NCI-H146 treated with DMSO at 0.1 percent for 48 hours (cell line): ENCODE measurements at regions not wholly inside any gene's neighbourhood (a gene's known extent, or its start where the extent isn't known, plus 50 kb on each side); places are given as distances from the start of the nearest gene placed in this dataset.
"Not testable (repeated sequence)": the region's sequence is repeated elsewhere in the genome, so short reads cannot be mapped to it uniquely, and the experiment has no call there.

Experiments
- DNase-seq: peaks from one replicate; lab custom pipeline; 2025; ENCODE audit not compliant: unreplicated experiment; lab: John Stamatoyannopoulos, UW

GRCh38 chr12:105455261-105455660 lies 124.8 kb downstream of the C12orf75 start:
- DNase-seq = peak; percentile 56

- no peak for DNase-seq
Measured at GRCh38 chr12:105457026-105457425, 126.5 kb downstream of the C12orf75 start.

DNA sequence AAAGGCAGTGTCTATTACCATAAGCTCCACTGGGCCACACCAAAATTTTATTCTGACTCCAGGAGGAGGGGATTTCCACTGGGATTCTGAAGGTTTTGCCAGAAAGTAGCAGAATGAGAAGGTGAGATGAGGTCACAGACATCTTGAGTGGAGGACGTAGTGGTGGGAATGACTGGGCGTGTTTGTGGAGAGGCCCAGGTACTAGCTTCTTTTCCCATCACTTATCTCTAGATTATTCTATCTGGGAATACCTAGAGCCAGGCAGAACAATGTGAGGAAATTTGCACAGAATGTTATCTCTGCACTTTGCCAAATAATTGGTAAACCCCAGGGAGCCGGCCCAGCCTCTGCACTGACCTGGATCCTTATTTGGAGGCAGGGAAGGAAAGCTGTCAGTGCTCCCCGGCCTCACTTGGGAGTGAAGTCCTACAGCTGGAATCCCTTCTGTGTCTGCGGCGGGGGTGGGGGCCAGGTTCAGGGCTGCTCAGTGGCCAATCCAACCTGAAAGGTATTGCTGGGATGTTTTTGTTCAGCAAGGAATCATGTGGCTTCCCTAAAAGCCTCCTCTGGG lies 129.4 kb downstream of the C12orf75 start:
- no peak for DNase-seq

- no peak for DNase-seq
Measured at GRCh38 chr12:105461271-105461943, 130.9 kb downstream of the C12orf75 start.

DNA sequence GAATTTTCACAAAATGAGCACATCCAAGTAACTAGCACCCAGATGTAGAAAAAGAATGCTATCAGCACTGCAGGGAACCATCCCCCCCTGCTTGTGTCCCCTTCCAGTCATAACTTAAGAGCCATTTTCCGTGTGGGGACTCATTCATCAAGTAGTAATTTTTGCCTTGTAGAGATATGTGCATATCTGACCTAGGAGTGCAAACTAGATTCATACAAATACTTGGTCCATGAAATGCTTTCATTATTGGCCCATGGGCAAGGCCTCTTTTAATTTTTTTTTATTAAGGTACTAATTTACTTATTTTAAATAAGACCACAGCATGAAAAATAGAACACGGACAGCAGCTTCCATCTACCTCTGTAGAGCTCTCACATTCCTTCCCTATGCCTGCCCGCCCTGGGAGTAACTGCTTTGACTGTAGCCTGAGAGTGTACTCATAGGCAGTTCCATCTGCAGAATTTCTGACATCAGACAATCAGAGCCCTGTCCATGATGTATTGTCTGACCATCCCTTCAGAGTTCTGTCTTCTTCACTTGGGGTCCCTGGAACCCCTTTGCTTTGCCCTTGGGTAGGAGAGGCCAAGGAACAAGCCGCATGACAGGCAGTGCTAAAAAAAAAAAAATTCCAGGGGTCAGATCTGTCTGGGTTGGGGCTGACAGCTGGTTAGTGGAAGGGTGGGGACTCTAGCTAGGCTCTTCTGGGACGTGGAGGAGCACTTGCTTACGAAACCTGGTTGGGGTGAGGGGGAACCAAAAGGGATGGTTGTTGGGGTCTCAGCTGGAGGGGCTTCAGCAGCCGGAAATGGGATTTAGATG lies 131.7 kb downstream of the C12orf75 start:
- no peak for DNase-seq

GRCh38 chr12:105462831-105463230 lies 132.3 kb downstream of the C12orf75 start:
- no peak for DNase-seq

GRCh38 chr12:105464406-105464805 lies 133.9 kb downstream of the C12orf75 start:
- no peak for DNase-seq

DNA sequence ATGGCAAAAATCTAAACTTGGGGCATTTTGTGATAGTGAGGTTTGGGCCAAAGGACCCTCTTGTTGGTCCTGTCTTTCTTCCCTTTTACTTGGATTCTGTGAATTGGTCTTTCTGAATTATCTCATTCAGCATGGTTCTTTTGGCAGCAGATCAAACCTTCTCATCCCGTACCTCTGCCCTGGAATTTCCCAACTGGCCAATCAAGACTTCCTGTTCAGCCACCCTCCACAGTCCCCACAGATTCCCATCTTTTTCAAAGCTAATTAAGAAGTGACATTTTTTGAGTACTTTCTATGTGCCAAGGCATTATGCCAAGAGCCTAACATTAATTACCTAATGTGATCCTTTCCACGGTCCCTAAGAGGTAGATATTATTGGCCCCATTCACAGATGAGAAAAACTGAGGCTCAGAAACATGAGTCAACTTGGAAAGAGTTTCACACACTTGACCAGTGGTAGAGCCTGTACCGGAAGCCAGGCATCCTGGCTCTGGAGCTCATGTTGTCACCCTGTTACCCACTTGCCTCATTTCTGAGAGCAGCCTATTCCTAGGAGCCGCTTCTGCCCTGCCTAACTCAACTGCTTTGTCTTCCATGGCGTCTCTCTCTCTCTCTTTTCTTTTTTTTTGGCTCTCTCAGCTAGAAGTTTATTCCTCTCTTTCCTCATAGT lies 135.9 kb downstream of the C12orf75 start:
- no peak for DNase-seq

DNA sequence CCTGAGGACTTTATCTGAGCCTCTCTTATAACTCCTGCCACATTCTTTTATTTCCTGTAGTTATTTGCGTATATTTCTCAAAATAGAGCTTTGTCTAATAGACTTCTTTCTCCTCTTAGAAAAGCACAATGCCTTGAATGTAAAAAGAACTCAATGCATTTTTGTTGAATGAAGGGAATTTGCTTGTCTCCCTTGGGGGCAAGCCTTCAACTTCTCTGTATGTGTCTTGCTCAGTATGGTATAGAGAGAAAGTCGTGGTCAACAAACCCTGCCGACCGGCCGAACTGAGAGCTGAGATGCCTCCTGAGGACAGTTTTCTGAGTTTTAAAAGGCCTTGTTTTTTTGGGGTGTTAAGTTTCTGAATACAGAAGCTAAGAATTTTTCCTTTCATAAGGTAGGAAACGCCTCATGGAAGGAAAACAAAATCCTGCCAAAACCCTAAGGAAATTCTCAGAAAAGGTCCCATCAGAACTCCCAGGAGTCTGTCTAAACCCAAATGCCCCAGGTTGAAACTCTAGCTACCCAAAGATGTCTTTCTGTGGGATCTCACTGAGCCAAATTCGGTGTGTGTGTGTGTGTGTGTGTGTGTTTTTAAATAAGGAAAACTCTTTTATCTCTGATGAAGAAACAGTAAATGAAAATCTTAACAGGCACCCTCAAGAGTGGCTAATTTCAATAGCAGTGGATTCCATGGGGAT lies 136.6 kb downstream of the C12orf75 start:
- no peak for DNase-seq

GRCh38 chr12:105467710-105468366 lies 137.3 kb downstream of the C12orf75 start:
- no peak for DNase-seq

DNA sequence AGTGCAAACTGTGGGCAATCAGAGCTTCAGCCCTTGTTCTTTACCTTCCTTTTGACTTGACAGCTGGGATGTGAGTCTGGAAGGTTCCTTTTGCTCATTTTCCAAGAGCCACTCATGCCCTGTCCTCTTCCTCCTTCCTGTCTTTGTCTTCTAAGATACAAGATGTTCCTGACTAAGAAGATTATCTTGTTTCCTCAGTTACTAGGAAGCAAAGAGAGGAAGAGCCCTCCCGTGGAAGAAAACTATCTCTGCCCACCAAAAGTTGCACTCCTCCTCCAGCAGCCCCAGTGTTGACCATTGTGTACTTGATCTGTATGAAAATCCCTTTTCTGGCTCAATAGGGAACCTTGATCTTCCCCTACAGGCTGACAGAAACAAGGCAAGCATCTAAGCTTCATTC lies 138.0 kb downstream of the C12orf75 start:
- no peak for DNase-seq

GRCh38 chr12:105469211-105469610 lies 138.7 kb downstream of the C12orf75 start:
- DNase-seq = no peak

DNA sequence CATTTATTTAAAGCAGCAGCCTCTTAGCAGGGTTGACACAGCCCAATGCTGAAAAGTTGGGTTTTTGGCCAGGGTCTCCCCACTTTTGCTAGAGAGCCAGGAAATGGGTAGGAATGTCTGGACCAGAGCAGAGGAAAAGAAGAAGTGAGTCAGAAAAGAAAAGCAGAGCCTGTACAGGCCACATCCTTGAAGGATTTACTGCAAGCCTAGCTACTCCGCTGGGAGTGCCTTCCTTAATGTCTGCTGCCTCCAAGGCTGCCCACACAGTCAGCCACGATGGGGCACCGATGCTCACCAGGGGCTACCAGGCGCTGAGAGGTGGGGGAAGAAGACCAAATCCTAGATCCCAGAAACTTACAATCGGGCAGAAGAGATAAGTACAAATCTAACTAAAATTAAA lies 139.2 kb downstream of the C12orf75 start:
- no peak for DNase-seq

DNA sequence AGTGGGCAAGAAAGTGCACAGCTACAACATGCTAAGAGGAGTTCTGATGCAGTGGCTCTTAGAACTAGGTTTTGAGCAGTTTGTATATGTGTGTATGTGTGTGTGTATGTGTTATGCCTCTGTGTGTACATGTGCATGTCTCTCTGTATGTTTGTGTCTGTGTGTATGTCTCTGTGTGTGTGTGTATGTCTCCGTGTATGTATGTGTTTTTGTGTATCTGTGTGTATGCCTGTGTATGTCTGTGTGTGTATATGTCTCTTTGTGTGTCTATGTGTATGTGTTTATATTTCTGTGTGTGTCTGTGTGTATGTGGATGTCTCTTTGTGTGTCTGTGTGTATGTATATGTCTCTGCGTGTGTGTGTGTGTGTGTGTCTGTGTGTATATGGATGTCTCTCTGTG lies 139.6 kb downstream of the C12orf75 start:
- DNase-seq = no peak

- no peak for DNase-seq
Measured at GRCh38 chr12:105470601-105471000, 140.1 kb downstream of the C12orf75 start.

GRCh38 chr12:105474672-105475071 lies 144.2 kb downstream of the C12orf75 start:
- no peak for DNase-seq

GRCh38 chr12:105476616-105477015 lies 146.1 kb downstream of the C12orf75 start:
- no peak for DNase-seq

DNA sequence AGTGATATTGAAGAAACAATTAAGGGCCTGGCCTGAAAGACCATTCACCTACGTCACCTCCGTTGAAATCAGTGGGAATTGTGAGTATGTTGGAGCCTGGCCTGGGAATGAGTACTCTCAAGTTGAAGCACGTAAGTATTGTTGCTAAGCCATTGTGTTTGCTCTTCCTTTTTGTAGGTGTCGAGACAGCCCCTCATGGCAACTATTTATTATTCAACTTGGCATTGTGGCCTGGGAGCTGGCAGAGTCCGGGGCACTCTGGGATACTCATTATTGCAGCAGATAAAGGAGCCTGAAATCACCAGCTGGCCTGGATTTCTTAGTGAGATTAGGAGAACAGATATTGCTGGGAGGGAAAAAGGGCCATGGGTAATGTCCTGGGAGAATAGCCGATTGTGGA lies 147.4 kb downstream of the C12orf75 start:
- no peak for DNase-seq

- not testable (repeated sequence) for DNase-seq
Measured at GRCh38 chr12:105478788-105479187, 148.3 kb downstream of the C12orf75 start.

DNA sequence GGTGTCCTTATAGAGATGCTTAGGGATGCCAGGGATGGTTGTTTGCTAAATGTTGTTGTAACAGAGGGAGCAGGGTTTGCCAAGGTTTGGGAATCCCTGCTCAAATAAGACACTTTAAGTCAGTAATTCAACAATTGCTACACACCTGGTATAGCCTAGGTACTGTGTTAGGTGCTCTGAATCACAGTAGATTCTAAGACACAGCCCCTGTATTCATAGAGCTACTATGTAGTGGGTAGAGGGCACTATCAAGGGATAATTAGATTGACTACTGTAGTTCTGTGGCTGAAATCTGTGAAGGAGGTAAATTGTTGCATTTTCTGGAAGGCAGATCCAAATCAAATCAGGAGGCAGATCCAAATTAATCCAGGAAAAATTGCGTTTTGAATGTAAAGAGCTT lies 149.2 kb downstream of the C12orf75 start:
- DNase-seq = no peak

GRCh38 chr12:105480162-105480561 lies 149.7 kb downstream of the C12orf75 start:
- DNase-seq = no peak
